H1 (cell line): ENCODE measurements at regions not wholly inside any gene's neighbourhood (a gene's known extent, or its start where the extent isn't known, plus 50 kb on each side); places are given as distances from the start of the nearest gene placed in this dataset.

Source experiments
- POLR2AphosphoS5 ChIP-seq: IDR thresholded peaks from 2 replicates; pipeline ENCODE4 v1.6.1; 2011; ENCODE audit warnings: low read depth, low read length
- RBBP5 ChIP-seq: IDR thresholded peaks from 2 replicates; pipeline ENCODE4 v1.7.1; 2012; ENCODE audit warnings: low read depth, mild to moderate bottlenecking, inconsistent platforms, low read length, moderate library complexity, borderline replicate concordance
- SIX5 ChIP-seq: IDR thresholded peaks from 2 replicates; pipeline ENCODE4 v1.6.1; 2011; ENCODE audit warnings: mild to moderate bottlenecking, low read depth, low read length
- SP1 ChIP-seq: IDR thresholded peaks from 2 replicates; pipeline ENCODE4 v1.6.1; 2011; ENCODE audit warnings: low read depth, low read length
- TF ChIP-seq, protein P1 (sequence below): fragments of 300-600 bp; sonication (generic); IDR thresholded peaks from 2 replicates; pipeline ENCODE4 v1.7.1; 2012; ENCODE audit warnings: low read length, moderate library complexity, mild to moderate bottlenecking, inconsistent platforms; ENCODE audit not compliant: insufficient replicate concordance
- TF ChIP-seq, protein P2 (sequence below): IDR thresholded peaks from 2 replicates; pipeline ENCODE4 v1.6.1; 2011; ENCODE audit warnings: low read length, improper control_type of control experiment

DNA sequence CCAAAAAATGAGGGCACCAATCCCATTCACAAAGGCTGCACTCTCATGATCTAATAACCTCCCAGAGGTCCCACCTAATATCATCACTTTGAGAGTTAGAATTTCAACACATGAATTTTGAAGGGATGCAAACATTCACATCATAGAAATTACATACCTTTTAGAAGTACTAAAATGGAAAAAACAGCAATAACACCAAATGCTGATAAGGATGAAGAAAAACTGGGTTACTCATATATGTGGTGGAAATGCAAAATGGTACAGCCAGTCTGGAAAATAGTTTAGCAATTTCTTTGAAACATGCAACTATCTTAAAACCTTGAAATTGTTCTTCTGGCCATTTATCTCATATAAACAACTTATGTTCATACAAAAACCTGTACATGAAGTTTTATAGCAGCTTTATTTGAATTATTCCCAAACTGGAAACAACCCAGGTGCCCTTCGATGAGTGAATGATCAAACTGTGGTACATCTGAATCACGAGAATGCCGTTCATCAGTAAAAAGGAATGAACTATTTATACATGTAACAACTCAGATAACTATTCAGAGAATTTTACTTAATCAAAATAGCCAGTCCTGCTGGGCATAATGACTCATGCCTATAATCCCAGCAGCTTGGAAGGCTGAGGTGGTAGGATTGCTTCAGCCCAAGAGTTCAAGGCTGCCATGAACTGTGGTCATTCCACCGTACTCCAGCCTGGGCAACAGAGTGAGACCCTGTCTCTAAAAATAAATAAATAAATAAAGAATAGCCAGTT, 109.4 kb upstream of the SSTR1 start (continued):
- TF ChIP-seq SIX5 = no peak
- TF ChIP-seq RBBP5 = no peak
- no peak for TF ChIP-seq POLR2AphosphoS5
- no peak for TF ChIP-seq SP1
- TF ChIP-seq, protein P1, sequence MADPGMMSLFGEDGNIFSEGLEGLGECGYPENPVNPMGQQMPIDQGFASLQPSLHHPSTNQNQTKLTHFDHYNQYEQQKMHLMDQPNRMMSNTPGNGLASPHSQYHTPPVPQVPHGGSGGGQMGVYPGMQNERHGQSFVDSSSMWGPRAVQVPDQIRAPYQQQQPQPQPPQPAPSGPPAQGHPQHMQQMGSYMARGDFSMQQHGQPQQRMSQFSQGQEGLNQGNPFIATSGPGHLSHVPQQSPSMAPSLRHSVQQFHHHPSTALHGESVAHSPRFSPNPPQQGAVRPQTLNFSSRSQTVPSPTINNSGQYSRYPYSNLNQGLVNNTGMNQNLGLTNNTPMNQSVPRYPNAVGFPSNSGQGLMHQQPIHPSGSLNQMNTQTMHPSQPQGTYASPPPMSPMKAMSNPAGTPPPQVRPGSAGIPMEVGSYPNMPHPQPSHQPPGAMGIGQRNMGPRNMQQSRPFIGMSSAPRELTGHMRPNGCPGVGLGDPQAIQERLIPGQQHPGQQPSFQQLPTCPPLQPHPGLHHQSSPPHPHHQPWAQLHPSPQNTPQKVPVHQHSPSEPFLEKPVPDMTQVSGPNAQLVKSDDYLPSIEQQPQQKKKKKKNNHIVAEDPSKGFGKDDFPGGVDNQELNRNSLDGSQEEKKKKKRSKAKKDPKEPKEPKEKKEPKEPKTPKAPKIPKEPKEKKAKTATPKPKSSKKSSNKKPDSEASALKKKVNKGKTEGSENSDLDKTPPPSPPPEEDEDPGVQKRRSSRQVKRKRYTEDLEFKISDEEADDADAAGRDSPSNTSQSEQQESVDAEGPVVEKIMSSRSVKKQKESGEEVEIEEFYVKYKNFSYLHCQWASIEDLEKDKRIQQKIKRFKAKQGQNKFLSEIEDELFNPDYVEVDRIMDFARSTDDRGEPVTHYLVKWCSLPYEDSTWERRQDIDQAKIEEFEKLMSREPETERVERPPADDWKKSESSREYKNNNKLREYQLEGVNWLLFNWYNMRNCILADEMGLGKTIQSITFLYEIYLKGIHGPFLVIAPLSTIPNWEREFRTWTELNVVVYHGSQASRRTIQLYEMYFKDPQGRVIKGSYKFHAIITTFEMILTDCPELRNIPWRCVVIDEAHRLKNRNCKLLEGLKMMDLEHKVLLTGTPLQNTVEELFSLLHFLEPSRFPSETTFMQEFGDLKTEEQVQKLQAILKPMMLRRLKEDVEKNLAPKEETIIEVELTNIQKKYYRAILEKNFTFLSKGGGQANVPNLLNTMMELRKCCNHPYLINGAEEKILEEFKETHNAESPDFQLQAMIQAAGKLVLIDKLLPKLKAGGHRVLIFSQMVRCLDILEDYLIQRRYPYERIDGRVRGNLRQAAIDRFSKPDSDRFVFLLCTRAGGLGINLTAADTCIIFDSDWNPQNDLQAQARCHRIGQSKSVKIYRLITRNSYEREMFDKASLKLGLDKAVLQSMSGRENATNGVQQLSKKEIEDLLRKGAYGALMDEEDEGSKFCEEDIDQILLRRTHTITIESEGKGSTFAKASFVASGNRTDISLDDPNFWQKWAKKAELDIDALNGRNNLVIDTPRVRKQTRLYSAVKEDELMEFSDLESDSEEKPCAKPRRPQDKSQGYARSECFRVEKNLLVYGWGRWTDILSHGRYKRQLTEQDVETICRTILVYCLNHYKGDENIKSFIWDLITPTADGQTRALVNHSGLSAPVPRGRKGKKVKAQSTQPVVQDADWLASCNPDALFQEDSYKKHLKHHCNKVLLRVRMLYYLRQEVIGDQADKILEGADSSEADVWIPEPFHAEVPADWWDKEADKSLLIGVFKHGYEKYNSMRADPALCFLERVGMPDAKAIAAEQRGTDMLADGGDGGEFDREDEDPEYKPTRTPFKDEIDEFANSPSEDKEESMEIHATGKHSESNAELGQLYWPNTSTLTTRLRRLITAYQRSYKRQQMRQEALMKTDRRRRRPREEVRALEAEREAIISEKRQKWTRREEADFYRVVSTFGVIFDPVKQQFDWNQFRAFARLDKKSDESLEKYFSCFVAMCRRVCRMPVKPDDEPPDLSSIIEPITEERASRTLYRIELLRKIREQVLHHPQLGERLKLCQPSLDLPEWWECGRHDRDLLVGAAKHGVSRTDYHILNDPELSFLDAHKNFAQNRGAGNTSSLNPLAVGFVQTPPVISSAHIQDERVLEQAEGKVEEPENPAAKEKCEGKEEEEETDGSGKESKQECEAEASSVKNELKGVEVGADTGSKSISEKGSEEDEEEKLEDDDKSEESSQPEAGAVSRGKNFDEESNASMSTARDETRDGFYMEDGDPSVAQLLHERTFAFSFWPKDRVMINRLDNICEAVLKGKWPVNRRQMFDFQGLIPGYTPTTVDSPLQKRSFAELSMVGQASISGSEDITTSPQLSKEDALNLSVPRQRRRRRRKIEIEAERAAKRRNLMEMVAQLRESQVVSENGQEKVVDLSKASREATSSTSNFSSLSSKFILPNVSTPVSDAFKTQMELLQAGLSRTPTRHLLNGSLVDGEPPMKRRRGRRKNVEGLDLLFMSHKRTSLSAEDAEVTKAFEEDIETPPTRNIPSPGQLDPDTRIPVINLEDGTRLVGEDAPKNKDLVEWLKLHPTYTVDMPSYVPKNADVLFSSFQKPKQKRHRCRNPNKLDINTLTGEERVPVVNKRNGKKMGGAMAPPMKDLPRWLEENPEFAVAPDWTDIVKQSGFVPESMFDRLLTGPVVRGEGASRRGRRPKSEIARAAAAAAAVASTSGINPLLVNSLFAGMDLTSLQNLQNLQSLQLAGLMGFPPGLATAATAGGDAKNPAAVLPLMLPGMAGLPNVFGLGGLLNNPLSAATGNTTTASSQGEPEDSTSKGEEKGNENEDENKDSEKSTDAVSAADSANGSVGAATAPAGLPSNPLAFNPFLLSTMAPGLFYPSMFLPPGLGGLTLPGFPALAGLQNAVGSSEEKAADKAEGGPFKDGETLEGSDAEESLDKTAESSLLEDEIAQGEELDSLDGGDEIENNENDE = no peak
- TF ChIP-seq, protein P2, sequence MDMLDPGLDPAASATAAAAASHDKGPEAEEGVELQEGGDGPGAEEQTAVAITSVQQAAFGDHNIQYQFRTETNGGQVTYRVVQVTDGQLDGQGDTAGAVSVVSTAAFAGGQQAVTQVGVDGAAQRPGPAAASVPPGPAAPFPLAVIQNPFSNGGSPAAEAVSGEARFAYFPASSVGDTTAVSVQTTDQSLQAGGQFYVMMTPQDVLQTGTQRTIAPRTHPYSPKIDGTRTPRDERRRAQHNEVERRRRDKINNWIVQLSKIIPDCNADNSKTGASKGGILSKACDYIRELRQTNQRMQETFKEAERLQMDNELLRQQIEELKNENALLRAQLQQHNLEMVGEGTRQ = no peak
